ENCODE measurements at regions not wholly inside any gene's neighbourhood (a gene's known extent, or its start where the extent isn't known, plus 50 kb on each side); places are given as distances from the start of the nearest gene placed in this dataset.

DNA sequence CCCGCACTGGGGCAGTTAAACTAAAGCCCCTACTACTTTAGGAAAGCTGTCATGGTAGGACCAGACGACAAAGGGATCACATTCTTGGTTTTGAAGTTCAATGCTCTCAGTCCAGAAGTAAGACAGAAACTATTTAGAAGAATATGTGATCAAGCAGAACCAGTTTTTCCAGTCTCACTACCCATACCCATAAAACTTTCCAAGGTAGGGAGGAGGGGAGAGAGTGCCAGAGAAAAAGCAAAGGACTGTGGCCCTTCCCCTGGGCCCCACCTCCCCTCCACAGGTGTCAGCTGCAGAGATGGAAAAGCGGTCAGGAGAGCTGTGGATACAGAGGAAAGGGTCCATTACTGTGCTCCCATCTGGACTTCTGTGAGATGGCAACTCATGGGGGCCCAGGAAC lies 587.1 kb downstream of the SOX6 start:
- DNase-seq, result no peak
- H3K4me3 ChIP-seq (ENCODE audit: low read depth, low read length), result no peak overlapping the region

DNA sequence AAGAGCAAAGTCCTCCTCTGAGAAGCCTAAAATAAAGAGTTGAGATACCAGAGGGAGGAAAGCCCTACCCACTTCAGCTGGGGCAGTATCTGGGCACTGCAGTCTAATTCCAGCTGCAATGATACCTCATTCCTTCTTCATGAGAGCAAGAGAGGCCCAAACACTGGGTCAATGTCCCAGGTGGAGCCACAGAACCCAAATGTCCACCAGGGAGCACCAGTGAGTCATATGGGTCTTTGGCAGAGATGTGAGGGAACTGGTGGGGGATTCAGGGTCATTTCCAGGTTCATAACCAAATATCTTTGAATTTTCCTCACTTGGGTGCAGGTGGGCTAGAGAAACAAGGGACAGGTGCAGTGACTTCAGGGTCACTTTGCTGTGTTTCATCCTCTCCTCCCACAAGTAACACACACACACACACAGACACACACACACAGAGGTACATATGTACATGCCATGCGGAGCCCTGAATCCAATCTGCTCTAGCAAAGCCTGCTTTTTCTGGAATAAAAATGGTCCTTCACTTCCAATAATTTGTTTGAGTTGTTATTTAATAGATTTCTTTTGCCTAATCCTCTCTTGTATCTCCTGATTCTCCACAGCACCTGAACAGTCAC lies 585.4 kb downstream of the SOX6 start:
- Histone ChIP-seq H3K4me1 (no peaks in the 10 kb centered on the region; the same call in 1 of the 2 replicates), H3K4me3 (ENCODE audit: low read depth, low read length) (no peak overlapping the region), H3K36me3 (no peaks in the 10 kb centered on the region), H3K27me3 (no peaks in the 10 kb centered on the region), H3K9me3 (no peaks in the 10 kb centered on the region)
- TF ChIP-seq, protein P1, sequence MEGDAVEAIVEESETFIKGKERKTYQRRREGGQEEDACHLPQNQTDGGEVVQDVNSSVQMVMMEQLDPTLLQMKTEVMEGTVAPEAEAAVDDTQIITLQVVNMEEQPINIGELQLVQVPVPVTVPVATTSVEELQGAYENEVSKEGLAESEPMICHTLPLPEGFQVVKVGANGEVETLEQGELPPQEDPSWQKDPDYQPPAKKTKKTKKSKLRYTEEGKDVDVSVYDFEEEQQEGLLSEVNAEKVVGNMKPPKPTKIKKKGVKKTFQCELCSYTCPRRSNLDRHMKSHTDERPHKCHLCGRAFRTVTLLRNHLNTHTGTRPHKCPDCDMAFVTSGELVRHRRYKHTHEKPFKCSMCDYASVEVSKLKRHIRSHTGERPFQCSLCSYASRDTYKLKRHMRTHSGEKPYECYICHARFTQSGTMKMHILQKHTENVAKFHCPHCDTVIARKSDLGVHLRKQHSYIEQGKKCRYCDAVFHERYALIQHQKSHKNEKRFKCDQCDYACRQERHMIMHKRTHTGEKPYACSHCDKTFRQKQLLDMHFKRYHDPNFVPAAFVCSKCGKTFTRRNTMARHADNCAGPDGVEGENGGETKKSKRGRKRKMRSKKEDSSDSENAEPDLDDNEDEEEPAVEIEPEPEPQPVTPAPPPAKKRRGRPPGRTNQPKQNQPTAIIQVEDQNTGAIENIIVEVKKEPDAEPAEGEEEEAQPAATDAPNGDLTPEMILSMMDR (IDR thresholded peaks at IDR 0.05; ENCODE audit: low read depth, low read length), result peak; percentile 70
- peak; percentile 45 for DNase-seq

More for the DNA sequence above, 587.1 kb downstream of the SOX6 start:
- TF ChIP-seq, protein P1 (IDR thresholded peaks at IDR 0.05; ENCODE audit: low read depth, low read length), result no peak
- H3K9me3 ChIP-seq, result no peaks in the 10 kb centered on the region
- no peaks in the 10 kb centered on the region; the same call in 1 of the 2 replicates for H3K4me1 ChIP-seq
- H3K36me3 ChIP-seq, result no peaks in the 10 kb centered on the region
- no peaks in the 10 kb centered on the region for H3K27me3 ChIP-seq

DNA sequence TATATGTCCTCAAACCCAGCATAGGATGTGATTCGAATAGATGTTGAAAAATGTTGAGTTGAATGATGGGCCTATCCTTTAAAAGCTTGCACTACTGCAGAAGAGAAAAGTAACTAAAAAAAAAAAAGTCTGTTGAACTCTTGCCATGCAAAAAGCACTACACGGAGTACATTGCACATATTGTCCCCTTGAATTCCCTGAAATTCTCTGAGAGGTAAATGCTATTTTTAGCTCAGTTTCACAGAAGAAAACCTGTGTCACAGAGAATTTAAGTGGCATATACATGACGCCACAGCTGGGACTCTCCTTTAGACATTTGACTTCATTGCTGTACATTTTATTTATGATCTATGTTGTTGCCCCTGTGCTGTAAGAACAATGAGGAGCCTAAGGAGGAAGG lies 583.8 kb downstream of the SOX6 start:
- DNase-seq, result no peak

DNA sequence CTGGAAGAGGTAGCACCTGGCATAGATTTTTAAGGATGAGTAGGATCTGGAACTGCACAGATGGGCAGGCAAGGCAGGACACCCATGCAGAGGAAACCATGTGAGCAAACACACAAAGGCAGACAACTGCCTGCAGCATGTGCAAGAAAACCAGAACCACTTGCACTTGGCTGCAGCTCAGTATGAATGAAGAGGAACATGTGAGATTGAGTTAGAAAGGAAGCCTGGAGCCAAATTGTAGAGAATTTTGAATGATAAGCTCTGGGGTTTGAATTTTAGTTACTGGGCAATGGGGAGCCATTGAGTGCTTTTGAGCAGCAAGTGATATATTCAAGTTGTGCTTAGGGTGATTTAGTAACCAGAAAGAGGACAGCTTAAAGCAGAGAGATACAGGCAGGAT lies 583.4 kb downstream of the SOX6 start:
- TF ChIP-seq, protein P1 (IDR thresholded peaks at IDR 0.05; ENCODE audit: low read depth, low read length), result no peak
- DNase-seq, result peak; percentile 24
- no peaks in the 10 kb centered on the region for H3K36me3 ChIP-seq
- no peaks in the 10 kb centered on the region; the same call in 1 of the 2 replicates for H3K4me1 ChIP-seq
- no peaks in the 10 kb centered on the region for H3K27me3 ChIP-seq
- H3K9me3 ChIP-seq, result no peaks in the 10 kb centered on the region
- no peak overlapping the region for H3K4me3 ChIP-seq (ENCODE audit: low read depth, low read length)

More for the DNA sequence above, 583.8 kb downstream of the SOX6 start:
- Histone ChIP-seq H3K27me3 (no peaks in the 10 kb centered on the region), H3K36me3 (no peaks in the 10 kb centered on the region), H3K9me3 (no peaks in the 10 kb centered on the region), H3K4me3 (ENCODE audit: low read depth, low read length) (no peak overlapping the region), H3K4me1 (no peaks in the 10 kb centered on the region; the same call in 1 of the 2 replicates)
- TF ChIP-seq, protein P1 (IDR thresholded peaks at IDR 0.05; ENCODE audit: low read depth, low read length), result no peak

DNA sequence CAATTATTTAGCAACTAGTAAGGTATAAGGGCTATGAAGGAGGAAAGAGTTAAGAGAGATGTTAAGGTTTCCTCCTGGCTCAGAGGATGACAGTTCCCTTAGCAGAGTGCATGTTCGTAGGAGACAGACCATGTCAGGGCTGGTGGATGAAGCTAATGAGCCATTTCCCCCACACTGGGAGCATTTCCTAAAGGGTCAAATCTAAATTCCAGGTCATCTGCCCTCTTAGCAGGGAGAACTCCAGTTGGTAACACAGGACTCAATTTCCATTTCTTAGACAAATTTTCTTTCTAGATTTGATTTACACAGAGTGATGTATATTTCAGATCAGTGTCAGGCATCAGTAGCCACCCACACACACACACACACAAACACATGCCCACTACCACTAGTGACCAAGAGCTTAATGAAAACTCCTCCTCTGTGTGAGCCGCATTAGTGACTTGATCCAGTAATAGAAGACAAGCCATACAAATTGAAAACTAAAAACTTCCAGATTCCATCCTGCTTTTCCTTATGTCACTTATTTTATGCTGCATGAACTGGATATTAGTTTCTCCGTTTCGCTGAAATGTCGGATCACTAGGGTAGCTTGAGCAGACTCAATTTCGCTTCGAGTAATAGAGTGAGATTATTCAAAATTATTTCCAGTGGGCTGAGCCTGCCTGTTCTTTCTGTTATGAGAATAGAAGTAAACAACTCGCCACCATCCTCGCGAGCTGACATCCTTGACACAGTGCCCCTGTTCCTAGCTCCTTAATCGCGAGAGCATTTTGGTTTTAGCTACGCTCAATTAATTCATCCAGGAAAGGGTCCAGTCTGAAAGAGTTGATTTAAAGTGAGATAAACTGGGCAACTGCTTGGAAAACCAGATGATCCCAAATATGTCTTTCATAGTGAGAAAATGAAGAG lies 582.6 kb downstream of the SOX6 start:
- H3K4me1 ChIP-seq, result no peaks in the 10 kb centered on the region; the same call in 1 of the 2 replicates
- H3K4me3 ChIP-seq (ENCODE audit: low read depth, low read length), result peak overlapping the region; percentile 14
- H3K27me3 ChIP-seq, result no peaks in the 10 kb centered on the region
- no peak for DNase-seq
- TF ChIP-seq, protein P1 (IDR thresholded peaks at IDR 0.05; ENCODE audit: low read depth, low read length), result no peak
- H3K9me3 ChIP-seq, result no peaks in the 10 kb centered on the region
- no peaks in the 10 kb centered on the region for H3K36me3 ChIP-seq

Data from BE2C (cell line).